Panc1 (cell line): ENCODE measurements at regions not wholly inside any gene's neighbourhood (a gene's known extent, or its start where the extent isn't known, plus 50 kb on each side); places are given as distances from the start of the nearest gene placed in this dataset.

Experiments used
- ATAC-seq: fragments of 200-7000 bp; cut with Tn5 transposase; 2 replicates; pipeline ENCODE4 v1.9.1; 2020; ENCODE audit warnings: mild to moderate bottlenecking, moderate library complexity
- BruUV-seq: library from RNA; stranded (reverse); fragments of 400-500 nt; replicated peaks from 2 replicates; lab custom pipeline; 2021; lab: Mats Ljungman, UMichigan
- CTCF ChIA-PET: fragments of 300-600 bp; sonication (Branson Sonifier 250); formaldehyde crosslinking; loops from one replicate; lab custom pipeline; 2022; ENCODE audit warnings: antibody characterized with exemption; lab: Charles Lee
- POLR2A ChIA-PET: fragments of 300-600 bp; sonication (Branson Sonifier 250); formaldehyde crosslinking; loops from one replicate; lab custom pipeline; 2022; ENCODE audit warnings: antibody characterized with exemption; lab: Charles Lee
- DNase-seq: peaks from one replicate; pipeline ENCODE4 v3.0.0-alpha.2; 2010; ENCODE audit warnings: low read depth, low spot score
- H3K27ac ChIP-seq: 2 replicates; pipeline ENCODE4 v1.5.1; 2011; ENCODE audit warnings: mild to moderate bottlenecking, low read length, inconsistent platforms
- H3K27me3 ChIP-seq: fragments of 200-500 bp; sonication (Bioruptor generic); 2 replicates; pipeline ENCODE4 v1.6.0; 2014; ENCODE audit warnings: low read length, inconsistent platforms; ENCODE audit not compliant: control insufficient read depth, insufficient read depth
- H3K36me3 ChIP-seq: fragments of 200-500 bp; sonication (Bioruptor generic); 2 replicates; pipeline ENCODE4 v1.5.1; 2014; ENCODE audit warnings: inconsistent platforms, mild to moderate bottlenecking, low read length, moderate library complexity; ENCODE audit not compliant: control insufficient read depth, insufficient read depth
- H3K4me1 ChIP-seq: 2 replicates; pipeline ENCODE4 v1.5.1; 2011; ENCODE audit warnings: inconsistent platforms, mild to moderate bottlenecking, low read length, moderate library complexity; ENCODE audit not compliant: control insufficient read depth, insufficient read depth
- H3K4me3 ChIP-seq, 2 experiments: 2 replicates each; pipeline ENCODE4 v1.5.1; 2011 to 2012; ENCODE audit warnings: low read depth in 2 of 2, low read length in 2 of 2, mild to moderate bottlenecking in 2 of 2, inconsistent platforms in 1 of 2, moderate library complexity in 1 of 2
- H3K9me3 ChIP-seq: fragments of 200-500 bp; sonication (Bioruptor generic); 2 replicates; pipeline ENCODE4 v1.5.1; 2014; ENCODE audit warnings: low read depth, mild to moderate bottlenecking, inconsistent platforms, low read length, moderate library complexity; ENCODE audit not compliant: control insufficient read depth, insufficient read depth
- POLR2AphosphoS5 ChIP-seq: IDR thresholded peaks from 2 replicates; pipeline ENCODE4 v1.6.1; 2012; ENCODE audit warnings: mild to moderate bottlenecking, low read depth, low read length, moderate library complexity
- SIN3A ChIP-seq: IDR thresholded peaks from 2 replicates; pipeline ENCODE4 v1.6.1; 2012; ENCODE audit warnings: low read depth, mild to moderate bottlenecking, low read length, moderate library complexity, borderline replicate concordance; ENCODE audit not compliant: insufficient read depth
- TCF7L2 ChIP-seq: IDR thresholded peaks from 2 replicates; pipeline ENCODE4 v1.6.1; 2011; ENCODE audit warnings: mild to moderate bottlenecking, low read depth, low read length, inconsistent platforms
- in situ Hi-C: cut with HindIII; loops from 2 replicates; pipeline ENCODE4 v1.10.0; 2016; ENCODE audit warnings: low sequenced_read_pairs, low pct_unique_long_range_greater_than_20kb
- intact Hi-C: fragments of 100-400 bp; cut with micrococcal nuclease; formaldehyde crosslinking; loops from one replicate; pipeline ENCODE4 v1.10.0; 2022; ENCODE audit not compliant: unreplicated experiment
- TF ChIP-seq, protein P1 (sequence below), 2 experiments: IDR thresholded peaks; 2 replicates each; pipeline ENCODE4 v1.6.1; 2011 to 2012; ENCODE audit warnings: low read depth in 2 of 2, control low read depth in 1 of 2, low read length in 1 of 2, mild to moderate bottlenecking in 1 of 2, moderate library complexity in 1 of 2; ENCODE audit not compliant: insufficient read depth in 1 of 2
- TF ChIP-seq, protein P2 (sequence below): fragments of 450-650 bp; IDR thresholded peaks from 2 replicates; pipeline ENCODE4 v1.5.1; 2017; ENCODE audit warnings: mild to moderate bottlenecking

GRCh38 chr21:24294171-24294570 lies 1313.1 kb downstream of the MRPL39 start:
- H3K9me3 ChIP-seq, result no peaks in the 10 kb centered on the region
- ATAC-seq (no peak), DNase-seq (no peak)
- ChIA-PET CTCF (no interaction called here), POLR2A (no interaction called here)
- no peaks in the 10 kb centered on the region for H3K36me3 ChIP-seq
- TF ChIP-seq, protein P1, sequence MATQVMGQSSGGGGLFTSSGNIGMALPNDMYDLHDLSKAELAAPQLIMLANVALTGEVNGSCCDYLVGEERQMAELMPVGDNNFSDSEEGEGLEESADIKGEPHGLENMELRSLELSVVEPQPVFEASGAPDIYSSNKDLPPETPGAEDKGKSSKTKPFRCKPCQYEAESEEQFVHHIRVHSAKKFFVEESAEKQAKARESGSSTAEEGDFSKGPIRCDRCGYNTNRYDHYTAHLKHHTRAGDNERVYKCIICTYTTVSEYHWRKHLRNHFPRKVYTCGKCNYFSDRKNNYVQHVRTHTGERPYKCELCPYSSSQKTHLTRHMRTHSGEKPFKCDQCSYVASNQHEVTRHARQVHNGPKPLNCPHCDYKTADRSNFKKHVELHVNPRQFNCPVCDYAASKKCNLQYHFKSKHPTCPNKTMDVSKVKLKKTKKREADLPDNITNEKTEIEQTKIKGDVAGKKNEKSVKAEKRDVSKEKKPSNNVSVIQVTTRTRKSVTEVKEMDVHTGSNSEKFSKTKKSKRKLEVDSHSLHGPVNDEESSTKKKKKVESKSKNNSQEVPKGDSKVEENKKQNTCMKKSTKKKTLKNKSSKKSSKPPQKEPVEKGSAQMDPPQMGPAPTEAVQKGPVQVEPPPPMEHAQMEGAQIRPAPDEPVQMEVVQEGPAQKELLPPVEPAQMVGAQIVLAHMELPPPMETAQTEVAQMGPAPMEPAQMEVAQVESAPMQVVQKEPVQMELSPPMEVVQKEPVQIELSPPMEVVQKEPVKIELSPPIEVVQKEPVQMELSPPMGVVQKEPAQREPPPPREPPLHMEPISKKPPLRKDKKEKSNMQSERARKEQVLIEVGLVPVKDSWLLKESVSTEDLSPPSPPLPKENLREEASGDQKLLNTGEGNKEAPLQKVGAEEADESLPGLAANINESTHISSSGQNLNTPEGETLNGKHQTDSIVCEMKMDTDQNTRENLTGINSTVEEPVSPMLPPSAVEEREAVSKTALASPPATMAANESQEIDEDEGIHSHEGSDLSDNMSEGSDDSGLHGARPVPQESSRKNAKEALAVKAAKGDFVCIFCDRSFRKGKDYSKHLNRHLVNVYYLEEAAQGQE (IDR thresholded peaks at IDR 0.05; ENCODE audit: insufficient read depth in 1 of 2, low read depth in 2 of 2, low read length in 1 of 2), result no peak
- TF ChIP-seq TCF7L2 (no peak), SIN3A (no peak), POLR2AphosphoS5 (no peak)
- TF ChIP-seq, protein P2, sequence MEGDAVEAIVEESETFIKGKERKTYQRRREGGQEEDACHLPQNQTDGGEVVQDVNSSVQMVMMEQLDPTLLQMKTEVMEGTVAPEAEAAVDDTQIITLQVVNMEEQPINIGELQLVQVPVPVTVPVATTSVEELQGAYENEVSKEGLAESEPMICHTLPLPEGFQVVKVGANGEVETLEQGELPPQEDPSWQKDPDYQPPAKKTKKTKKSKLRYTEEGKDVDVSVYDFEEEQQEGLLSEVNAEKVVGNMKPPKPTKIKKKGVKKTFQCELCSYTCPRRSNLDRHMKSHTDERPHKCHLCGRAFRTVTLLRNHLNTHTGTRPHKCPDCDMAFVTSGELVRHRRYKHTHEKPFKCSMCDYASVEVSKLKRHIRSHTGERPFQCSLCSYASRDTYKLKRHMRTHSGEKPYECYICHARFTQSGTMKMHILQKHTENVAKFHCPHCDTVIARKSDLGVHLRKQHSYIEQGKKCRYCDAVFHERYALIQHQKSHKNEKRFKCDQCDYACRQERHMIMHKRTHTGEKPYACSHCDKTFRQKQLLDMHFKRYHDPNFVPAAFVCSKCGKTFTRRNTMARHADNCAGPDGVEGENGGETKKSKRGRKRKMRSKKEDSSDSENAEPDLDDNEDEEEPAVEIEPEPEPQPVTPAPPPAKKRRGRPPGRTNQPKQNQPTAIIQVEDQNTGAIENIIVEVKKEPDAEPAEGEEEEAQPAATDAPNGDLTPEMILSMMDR, result no peak
- BruUV-seq, result no TSS peak
- no peaks in the 10 kb centered on the region for H3K27me3 ChIP-seq
- in situ Hi-C loops (no loop called here), intact Hi-C loops (no loop called here)
- H3K4me3 ChIP-seq, result no peak overlapping the region
- no peak overlapping the region for H3K27ac ChIP-seq
- H3K4me1 ChIP-seq, result no peaks in the 10 kb centered on the region

GRCh38 chr21:24290151-24290833 lies 1317.0 kb downstream of the MRPL39 start:
- ChIA-PET CTCF (no interaction called here), POLR2A (no interaction called here)
- ATAC-seq (no peak), DNase-seq (no peak)
- Histone ChIP-seq H3K4me3 (no peak overlapping the region), H3K4me1 (no peaks in the 10 kb centered on the region), H3K27me3 (no peaks in the 10 kb centered on the region), H3K27ac (no peak overlapping the region), H3K9me3 (no peaks in the 10 kb centered on the region), H3K36me3 (no peaks in the 10 kb centered on the region)
- no peak for TF ChIP-seq TCF7L2
- TF ChIP-seq, protein P1 (IDR thresholded peaks at IDR 0.05; ENCODE audit: insufficient read depth in 1 of 2, low read depth in 2 of 2, low read length in 1 of 2), result no peak
- TF ChIP-seq, protein P2, result no peak
- no TSS peak for BruUV-seq
- intact Hi-C loops, result no loop called here
- in situ Hi-C loops, result no loop called here
